Smooth muscle cell of the brain vasculature (primary cell): ENCODE measurements at regions not wholly inside any gene's neighbourhood (a gene's known extent, or its start where the extent isn't known, plus 50 kb on each side); places are given as distances from the start of the nearest gene placed in this dataset.
A peak's percentile ranks its signal among the peaks of the same experiment; 100 is the strongest.

ENCODE experiments used
- DNase-seq: peaks from one replicate; pipeline ENCODE4 v3.0.0-alpha.2; 2012; ENCODE audit warnings: low read depth, low spot score

DNA sequence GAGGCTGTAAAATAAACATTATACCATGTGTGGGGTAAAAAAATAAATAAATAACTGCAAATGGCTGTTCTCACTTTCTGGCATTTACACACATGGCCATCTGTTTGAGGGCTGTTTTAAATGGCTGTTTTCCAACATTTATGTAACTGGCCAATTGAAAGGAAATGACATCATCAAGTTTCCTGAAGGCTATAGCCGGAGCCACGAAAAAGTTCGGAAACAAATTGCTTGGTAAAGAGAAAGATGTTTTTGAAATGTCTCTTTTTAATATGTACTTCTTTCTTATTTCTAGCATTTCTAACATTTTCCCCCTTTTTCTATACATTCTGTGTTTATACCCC lies 95.4 kb upstream of the DAB2 start:
- DNase-seq: peak; percentile 80

DNA sequence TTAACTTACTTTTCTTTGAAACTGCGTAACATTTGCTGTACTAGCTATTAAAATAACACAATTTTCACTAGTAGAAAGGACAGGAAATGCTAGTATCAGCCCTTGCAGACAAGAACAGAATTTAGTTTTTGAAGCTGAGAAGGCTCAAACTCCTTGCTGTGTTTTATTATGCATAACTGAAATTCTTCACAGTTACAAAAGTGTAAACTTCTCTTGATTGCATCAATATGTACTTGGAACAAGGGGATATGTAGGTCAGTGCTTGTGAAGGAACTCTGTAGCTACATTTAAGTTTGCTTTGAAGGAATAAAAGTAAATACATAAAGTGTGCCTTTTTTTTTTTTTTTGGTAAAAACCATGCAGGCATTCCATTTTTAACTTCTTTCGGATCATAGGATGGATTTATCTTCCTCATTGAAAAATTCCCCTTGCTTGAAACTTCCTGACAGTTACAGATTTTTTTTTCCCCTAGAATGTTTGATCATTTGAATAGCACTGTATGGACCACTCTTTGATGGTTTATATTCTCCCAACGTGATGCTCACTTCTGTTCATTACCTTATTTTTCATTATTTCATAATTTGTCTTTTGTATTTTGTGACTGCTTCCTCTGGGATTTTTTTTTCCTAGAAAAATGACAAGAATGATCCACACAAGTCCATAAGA lies 94.9 kb upstream of the DAB2 start:
- DNase-seq: no peak

DNA sequence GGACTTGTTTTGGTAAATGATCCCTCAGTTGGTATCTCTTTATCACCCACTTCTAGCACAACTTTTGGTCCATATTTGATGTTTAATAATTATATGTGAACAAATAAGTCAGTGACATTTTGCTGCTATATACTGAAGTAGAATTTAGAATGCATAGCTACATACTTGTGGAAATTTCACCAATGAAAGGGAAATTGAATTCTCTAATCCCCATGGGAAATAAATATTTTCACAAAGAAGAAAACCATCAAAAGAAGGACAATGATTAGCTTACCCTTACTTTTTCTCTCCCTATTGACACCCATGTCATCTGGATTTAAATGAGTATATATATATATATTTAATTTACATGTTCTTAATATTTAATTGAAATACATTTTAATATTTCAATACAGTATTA lies 94.3 kb upstream of the DAB2 start:
- DNase-seq: no peak

DNA sequence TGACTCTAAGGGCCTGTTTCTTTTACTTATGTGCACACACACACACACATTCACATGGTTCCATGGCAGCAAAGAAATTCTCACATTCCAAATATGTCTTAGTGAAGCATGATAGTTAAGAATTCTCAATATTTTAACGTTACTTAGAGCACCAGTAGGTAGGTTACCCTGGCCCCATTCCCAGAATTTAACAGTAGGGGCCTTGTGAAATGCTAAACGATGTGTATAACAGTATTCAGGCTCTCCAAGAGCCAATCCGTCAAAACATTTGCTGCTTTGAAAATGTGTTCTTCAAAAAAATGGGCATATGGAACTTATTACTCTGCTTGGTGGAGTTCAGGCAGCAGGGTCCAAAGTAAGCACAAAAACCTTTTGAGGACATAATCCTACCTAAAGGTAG lies 93.7 kb upstream of the DAB2 start:
- peak; percentile 86 for DNase-seq

DNA sequence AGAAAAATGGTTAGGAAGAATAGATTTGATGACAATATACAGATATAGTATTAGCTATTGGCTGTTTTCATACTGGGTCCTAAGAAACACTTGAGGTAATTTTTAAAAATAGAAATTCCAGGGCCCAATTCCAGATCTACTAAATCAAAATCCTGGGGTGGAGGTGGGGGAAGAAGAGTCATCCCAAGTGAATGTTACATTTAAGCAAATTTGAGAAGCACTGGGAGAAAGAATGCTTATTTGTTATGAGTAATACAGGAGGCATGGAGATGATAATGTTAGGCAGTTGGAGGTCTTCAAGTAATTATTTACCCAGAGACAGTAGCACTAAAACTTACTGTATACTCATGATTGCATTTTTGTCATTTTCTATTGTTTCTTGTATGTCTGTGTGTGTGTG lies 93.0 kb upstream of the DAB2 start:
- DNase-seq: no peak

DNA sequence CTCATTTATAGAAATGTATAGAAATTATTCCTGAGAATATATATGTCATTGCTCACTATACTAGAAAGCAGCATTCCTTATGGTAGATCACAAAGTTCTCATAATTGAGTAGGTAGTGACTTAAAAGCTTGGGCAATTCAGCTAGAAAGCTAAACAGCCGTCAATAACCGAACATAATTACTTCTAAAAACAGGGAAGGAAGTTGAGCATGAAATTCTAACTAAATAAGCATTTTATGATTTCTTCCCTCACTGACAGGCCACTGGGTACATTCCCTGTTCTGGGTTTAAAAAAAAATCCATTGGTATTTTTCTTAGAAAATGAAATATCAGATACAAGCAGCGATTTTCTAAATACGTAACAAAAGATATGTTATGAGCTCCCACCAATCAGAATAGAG lies 91.1 kb upstream of the DAB2 start:
- DNase-seq: no peak

DNA sequence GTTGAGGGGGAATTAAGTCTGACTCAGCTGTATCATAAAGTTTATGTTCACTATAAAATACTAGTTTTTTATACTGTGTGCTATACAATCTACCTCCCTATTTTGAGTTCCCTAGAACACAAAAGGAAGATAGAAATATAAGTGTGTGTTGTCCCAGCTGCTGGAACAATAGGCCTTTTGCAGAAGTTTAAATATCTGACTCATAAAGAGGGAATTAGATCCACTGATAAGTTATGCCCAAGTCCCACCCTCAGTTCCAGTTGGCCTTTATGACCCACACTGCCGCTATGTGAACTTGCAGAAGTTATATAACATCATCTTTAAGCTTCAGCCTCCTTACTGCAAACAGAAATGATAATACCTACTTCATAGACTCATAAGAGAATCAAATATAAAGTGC lies 88.5 kb upstream of the DAB2 start:
- DNase-seq: no peak

DNA sequence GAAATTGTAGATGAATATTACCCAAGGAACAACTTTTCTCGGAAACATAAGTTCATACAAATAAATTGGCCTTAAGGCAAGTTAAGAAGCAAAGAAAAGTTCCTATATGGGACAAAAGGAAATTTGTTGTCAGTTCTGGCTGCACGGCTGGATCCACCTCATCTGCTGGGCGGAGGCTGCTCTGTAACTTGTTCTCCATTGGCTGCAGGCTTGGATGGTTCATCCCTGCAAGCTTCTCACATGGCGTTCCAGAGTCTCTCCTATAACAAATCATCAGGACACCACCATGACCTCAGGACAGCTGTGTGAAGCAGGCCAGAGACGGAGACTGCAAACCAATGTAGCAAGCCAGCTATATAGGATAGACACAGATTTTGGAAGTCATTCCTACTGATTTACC lies 81.4 kb upstream of the DAB2 start:
- DNase-seq: no peak

DNA sequence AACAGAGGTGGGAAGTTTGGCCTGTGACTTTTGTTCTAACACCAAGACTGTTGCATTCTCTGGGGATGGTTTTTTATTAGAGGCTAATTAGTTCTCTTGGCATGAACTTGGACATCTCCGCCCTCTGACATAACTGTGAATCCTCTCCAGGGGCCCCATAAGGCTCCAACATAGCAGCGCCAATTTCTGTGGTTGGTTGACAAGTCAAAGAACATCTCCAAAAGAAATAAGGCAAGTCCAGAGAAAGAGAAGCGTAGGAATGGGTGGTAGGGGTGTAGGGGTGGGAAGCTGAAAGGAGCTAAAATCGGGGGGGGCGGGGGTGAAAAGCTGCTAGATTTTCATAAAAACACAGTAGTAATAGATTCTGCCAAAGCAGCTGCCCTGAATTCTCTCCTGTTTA lies 81.0 kb upstream of the DAB2 start:
- no peak for DNase-seq

DNA sequence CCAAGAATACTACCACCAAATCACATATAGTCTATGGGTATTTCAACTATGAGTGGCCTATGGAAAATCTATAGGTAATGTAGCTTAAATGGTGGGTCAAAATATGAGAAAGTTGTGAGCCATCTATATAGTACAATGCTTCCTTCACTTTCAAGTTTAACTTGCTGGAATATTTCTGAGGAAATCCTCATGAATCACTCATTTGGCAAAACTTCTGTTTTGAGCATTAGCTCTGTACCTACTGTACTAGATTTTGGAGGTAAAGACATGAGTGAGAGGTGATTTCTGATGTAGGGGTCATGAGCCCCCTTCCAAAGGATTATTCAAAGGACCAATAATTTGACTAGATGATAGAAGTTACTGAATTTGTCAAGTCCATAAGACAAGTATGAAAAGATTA lies 80.6 kb upstream of the DAB2 start:
- no peak for DNase-seq

DNA sequence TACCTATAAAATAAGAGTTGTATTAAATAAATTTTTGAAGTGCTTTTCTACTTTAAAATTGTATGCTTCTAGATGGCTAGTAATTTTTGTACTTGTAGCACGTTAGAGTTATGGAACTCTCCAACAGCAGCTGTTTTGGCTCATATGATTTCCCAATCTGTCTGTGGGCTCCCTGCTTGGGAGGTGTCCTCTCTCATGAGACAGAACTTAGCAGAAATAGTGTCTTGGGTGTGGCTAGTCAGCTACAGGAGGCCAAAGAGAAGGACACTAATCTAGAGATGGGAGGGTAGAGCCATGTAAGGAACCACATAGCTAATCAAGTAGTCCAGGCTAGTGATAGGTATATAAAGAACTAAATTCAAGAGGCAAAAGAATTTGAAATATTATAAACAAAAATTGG lies 78.4 kb upstream of the DAB2 start:
- no peak for DNase-seq

DNA sequence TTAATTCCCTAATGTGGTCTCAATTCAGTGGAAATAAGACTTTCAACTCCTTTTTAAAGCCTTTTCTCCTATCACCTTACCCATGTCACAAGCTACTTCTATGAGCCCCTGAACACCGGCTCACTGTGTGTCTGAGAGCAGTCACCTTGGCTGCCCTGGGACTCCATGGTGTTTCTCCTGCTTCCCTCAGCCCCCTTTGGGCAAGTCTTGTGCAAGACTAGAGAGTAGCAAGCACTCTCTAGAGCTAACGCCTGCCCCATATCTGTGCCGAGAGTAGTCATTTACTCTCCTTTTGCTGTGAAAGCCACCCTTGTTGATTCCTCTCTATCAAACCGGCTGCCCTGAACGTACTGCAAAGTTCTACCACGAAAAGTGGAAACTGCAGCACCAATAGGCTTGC lies 77.9 kb upstream of the DAB2 start:
- no peak for DNase-seq

DNA sequence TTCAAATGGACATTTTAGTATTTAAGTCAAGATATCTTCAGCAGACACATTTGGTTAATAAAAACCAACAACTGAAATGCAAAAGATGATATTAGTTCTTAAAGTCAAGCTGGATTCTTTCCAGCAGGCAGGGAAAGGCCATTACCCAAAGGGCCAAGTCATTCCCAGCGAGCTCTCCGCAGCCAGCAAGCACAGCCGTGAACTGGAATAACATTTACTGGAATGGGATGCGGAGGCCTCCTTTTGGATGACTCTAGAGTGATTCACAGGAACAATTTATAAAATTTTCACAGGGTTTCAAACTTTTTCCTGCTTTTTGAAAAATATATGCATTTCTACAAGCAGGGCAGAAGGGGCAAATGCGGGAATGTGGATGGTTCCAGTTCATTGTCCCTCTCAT lies 76.6 kb upstream of the DAB2 start:
- DNase-seq: peak; percentile 62

DNA sequence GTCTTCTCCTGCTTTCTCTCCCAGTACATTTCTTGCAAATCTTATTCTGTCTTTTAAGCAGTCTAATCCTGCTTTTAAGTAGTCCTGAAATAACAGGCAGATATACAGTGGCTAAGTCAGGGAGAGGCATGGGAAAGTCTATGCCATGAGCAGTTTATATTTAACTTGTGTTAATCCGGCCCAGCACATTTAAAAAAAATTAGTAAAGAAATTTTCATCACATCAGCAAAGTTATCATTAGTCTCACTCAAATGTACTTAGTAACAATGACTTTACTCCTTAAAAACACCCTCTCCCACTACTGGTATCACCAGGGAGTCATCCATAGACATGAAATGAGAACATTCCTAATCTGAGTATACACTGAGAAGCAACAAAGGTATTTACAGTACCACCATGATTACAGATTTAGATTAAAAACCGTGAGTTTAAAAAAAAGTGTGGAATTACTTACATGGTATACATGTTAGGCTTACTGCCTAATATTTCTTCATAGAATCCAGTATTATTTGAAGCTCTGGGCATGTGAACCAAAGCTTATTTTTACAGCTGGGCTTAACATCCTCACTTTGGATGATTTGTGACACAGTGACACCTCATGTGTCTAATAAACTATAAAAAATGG lies 75.9 kb upstream of the DAB2 start:
- DNase-seq: no peak

DNA sequence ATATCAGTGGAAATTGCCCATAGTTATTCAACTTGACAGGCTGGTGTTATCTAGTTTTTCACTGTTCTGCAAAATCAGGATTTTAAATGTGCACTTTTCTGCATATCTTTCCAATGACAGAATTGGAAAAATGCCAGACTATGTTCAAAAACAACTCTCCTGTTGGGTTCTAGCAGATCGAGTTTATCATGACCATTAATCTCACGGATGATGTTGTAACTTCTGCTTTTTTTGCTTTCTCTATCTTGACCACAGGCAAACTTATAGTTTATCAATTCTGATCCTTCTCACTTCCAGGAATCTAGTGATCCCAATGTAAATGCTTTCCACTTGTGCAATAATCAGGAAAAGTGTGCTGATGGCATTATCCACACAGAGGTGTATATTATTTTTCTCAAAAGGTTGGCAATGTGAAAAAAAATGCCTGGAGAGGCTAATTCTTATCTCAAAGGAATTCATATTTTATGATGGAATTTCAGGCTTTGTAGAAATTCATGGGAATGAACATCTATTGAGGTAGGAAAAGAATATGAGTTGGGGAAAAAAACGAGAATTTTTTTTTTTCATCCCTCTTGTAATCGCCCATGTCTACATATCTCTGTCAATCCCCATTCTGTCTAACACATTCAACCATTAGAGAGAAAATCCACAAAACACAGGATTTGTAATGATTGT lies 73.6 kb upstream of the DAB2 start:
- no peak for DNase-seq

DNA sequence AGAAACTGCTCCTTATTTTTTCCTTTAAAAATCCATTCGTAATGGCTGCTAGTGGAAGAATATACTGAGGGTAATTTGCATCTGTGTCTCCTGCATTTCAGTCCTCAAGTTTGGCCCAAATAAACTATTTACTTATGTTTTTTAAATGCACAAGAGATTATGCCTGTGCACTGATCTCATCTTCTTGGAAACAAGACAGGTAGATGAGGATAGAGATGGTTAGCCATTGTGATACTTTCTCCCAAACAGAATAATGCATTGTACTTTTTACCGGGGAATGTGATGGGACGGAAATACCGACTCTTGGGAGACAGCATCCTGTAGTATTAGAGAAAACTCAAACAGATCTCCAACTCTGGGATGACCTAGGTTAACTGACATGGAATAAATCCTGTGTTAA lies 72.5 kb upstream of the DAB2 start:
- no peak for DNase-seq

DNA sequence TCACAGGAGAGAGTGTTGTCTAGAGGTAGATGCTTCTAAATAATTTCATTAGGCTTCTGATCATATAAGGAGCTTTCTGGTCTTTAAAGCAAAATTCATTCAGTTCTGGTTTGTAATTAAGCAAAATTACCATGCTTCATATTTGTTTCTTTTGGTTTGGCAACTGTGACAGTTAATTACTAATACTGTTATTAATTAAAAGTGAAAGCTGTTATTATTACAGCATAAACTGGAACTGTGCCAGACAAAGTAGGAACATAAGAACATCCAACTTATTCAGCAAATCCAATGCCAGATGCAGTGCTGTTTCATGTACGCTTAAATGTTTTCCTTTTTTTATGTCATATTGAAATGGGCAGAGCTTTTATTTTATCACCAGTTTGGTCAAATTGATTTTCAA lies 70.4 kb upstream of the DAB2 start:
- DNase-seq: no peak

DNA sequence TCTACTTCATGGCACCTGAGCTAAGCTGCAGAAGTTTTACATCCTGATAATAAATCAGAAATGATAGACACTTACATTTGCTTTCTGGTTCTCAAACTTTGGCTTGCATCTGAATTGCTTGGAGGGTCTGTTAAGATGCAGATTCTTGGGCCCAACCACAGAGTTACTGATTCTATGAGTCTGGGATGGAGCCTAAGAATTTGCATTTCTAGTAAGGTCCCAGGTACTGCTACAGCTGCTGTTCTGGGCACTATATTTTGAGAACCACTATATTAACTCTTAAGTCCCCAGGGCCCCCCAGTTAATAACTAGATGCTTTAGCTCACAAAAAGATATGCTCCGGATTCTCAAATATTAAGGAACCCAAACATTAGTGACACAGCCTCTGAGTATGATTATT lies 69.8 kb upstream of the DAB2 start:
- DNase-seq: no peak

DNA sequence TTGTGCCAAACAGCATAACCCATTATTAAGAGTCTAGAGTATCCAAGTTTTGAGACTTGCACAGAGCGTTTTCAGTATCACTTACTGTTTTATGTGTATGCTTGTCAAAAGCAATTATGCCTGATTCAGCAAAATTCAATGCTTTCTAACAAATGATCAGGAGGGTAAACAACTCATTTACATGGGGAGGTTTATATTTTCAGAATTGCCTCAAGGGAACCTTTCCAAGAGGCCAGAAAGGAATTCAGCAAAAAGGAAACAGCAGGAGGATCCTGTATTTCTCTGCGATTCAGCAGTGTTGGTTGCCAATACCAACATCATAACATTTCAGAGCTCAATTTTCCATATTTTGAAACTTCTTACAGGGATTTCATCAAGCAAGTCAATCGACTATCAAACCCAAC lies 69.3 kb upstream of the DAB2 start:
- no peak for DNase-seq

DNA sequence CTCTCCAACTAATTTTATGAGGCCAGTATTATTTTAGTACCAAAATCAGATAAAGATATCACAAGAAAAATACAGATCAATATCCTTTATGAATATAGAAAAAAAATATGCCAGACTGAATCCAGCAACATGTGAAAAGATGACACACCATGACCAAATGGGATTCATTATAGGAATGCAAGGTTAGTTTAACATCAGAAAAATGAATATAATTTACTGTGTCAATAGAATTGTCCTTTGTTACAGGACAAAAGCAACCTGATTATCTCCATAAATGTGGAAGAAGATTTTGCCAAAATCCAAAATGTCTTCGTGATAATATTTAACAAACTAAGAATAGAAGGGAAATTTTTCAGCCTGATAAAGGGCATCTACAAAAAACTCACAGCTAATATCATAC lies 66.4 kb upstream of the DAB2 start:
- no peak for DNase-seq

DNA sequence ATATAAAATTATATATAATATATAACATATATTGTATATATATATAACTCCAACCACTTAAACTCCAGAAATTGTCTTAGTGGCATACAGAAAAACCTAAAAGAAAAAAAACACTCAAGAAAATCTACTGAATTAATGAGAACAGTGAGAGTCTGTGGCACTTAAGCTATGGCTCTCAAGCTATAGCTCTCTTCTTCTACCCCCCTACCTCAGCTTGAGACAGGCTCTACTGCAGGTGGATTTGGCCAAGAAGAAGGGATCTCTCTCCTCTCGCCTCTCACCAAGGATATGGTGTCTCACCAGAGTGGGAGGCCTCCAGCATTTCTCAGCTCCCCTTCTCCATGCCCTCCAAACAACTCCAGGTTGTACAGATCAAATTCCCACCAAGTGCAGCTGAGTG lies 64.5 kb upstream of the DAB2 start:
- no peak for DNase-seq

DNA sequence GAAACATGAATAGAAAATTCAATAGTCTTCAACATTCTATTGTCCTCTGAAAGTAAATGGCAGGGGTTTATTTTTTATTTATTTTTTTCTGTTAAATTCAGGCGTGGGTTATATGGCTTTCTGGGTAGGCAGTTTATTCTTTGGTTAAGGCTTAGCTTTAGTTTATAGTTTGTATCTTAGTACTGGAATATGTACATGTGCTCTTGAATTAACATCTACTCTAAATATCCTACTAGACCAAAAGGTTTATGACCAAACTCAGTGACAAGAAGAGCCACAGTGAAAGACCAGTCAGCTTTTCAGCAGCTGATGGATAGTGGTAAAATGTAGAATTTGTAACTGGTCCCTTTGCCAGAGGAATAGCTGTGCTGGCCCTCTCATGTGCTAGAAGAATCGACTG lies 62.0 kb upstream of the DAB2 start:
- DNase-seq: no peak

DNA sequence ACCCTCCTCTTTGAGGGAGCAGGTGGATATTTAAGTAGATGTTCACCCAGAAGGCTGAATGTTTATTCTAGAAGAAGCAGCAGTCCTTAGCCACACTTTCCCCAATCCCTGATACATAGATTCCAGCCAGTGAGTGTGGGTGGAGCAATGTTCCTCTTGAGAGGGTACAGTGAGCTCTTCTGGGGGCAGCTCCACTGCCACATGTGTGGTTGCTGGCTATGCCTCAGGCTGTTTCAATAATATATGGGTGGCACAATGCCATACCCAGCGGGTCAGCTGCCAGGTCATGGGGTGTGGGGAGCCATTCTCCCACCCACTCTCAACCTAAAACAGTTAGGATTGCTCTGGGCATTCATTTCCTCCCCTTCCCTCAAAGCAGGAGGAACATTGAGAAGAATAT lies 61.6 kb upstream of the DAB2 start:
- no peak for DNase-seq

DNA sequence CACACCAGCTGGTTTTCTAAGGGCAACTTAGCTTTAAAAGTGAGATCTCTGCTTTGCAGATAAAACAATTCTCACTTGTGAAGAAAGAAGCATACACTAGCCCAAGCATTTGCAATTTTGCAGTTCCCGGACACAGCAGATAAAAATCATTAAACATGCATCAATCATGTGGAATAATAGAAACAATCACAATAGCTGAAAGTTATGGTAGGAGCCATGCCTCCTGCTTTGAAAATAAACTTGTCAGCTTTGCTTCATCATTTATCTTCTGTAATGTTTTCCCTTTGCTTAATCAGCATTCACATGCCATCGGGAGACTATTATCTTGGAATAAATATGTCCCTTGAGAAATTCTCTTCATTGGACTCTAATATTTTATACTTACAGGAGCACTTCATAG lies 60.3 kb upstream of the DAB2 start:
- no peak for DNase-seq
